ENCODE measurements at regions not wholly inside any gene's neighbourhood (a gene's known extent, or its start where the extent isn't known, plus 50 kb on each side); places are given as distances from the start of the nearest gene placed in this dataset.

DNA sequence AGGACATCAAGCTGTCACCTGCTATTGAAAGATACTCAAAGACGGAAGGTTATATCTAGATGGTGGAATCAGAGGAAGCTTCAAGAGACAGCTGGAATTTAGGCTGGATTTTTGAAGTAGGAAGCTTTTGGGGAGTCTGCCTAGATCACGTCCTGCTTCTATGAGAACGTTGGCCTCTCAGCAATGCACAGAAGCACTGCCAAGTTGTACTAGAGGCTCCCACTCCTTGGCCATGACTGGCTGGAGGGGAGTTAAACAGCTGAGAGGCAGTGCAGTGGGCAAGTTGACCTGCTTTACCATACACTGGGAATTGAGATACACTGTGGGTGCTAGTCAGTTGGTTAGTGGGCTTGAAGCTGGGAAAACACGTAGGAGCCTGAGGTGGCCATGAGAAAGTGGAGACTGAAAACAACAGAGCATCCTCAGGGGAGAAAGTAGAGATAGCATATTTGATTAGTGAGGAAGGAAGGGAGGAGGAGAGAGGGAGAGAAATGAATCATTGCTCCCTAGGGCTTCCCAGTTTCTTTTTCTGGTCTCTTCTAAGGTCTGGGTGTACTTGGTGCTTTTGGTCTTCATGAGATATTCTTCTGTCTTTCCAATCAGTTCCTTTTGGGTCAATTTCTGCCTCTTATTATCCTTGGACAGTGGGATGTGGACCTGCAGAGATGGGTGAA is 110.8 kb downstream of the EMP1 start:
- POLR2A ChIA-PET = interaction anchor here (0.8 kb wide), 1 partner anchor 7 kb away, joined by 3 read pairs; no protein-coding TSS in a partner anchor
- no peak for DNase-seq (ENCODE audit: extremely low spot score)
- TF ChIP-seq TARDBP (IDR thresholded peaks at IDR 0.05) (no peak), ELF4 (IDR thresholded peaks at IDR 0.05) (no peak), FOXK2 (IDR thresholded peaks at IDR 0.05) (no peak), FOXA1 (IDR thresholded peaks at IDR 0.05) (no peak), ARNT (IDR thresholded peaks at IDR 0.05) (no peak), BHLHE40 (IDR thresholded peaks at IDR 0.05; ENCODE audit: borderline replicate concordance) (no peak), FOXM1 (IDR thresholded peaks at IDR 0.05; ENCODE audit: borderline replicate concordance) (no peak), HDGF (IDR thresholded peaks at IDR 0.05; ENCODE audit: borderline replicate concordance) (no peak), ZNF384 (IDR thresholded peaks at IDR 0.05) (no peak), SP1 (IDR thresholded peaks at IDR 0.05) (no peak), CTBP1 (IDR thresholded peaks at IDR 0.05; ENCODE audit: borderline replicate concordance) (no peak), NFRKB (IDR thresholded peaks at IDR 0.05) (no peak), L3MBTL2 (conservative IDR thresholded peaks at IDR 0.05) (no peak), SUZ12 (IDR thresholded peaks at IDR 0.05) (no peak), LEF1 (IDR thresholded peaks at IDR 0.05; ENCODE audit: borderline replicate concordance) (no peak)
- TF ChIP-seq, protein P1, sequence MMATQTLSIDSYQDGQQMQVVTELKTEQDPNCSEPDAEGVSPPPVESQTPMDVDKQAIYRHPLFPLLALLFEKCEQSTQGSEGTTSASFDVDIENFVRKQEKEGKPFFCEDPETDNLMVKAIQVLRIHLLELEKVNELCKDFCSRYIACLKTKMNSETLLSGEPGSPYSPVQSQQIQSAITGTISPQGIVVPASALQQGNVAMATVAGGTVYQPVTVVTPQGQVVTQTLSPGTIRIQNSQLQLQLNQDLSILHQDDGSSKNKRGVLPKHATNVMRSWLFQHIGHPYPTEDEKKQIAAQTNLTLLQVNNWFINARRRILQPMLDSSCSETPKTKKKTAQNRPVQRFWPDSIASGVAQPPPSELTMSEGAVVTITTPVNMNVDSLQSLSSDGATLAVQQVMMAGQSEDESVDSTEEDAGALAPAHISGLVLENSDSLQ (IDR thresholded peaks at IDR 0.05) = no peak
- CTCF ChIA-PET = interaction anchor here (1.0 to 1.1 kb wide), 2 partner anchors 55 to 227 kb away, joined by 3 read pairs; no protein-coding TSS in a partner anchor

- POLR2A ChIA-PET = interaction anchor here (0.8 kb wide), 1 partner anchor 36 kb away, joined by 3 read pairs; no protein-coding TSS in a partner anchor
- no peak for DNase-seq (ENCODE audit: extremely low spot score)
- CTCF ChIA-PET = interaction anchor here (1.4 kb wide), 1 partner anchor 9 kb away, joined by 3 read pairs; no protein-coding TSS in a partner anchor
- TF ChIP-seq FOXK2 (IDR thresholded peaks at IDR 0.05) (no peak), CTBP1 (IDR thresholded peaks at IDR 0.05; ENCODE audit: borderline replicate concordance) (no peak), SP1 (IDR thresholded peaks at IDR 0.05) (no peak), FOXA1 (IDR thresholded peaks at IDR 0.05) (no peak), ELF4 (IDR thresholded peaks at IDR 0.05) (no peak), L3MBTL2 (conservative IDR thresholded peaks at IDR 0.05) (no peak), NFRKB (IDR thresholded peaks at IDR 0.05) (no peak), BHLHE40 (IDR thresholded peaks at IDR 0.05; ENCODE audit: borderline replicate concordance) (no peak), SUZ12 (IDR thresholded peaks at IDR 0.05) (no peak)
These were observed 108.4 kb downstream of the EMP1 start for GRCh38 chr12:13304924-13305323.

GRCh38 chr12:13299457-13299856 is 102.9 kb downstream of the EMP1 start:
- ChIA-PET CTCF (interaction anchor here (1.3 kb wide), 1 partner anchor 44 kb away, joined by 4 read pairs; no protein-coding TSS in a partner anchor), POLR2A (no interaction called here)
- TF ChIP-seq SUZ12 (IDR thresholded peaks at IDR 0.05) (no peak), L3MBTL2 (conservative IDR thresholded peaks at IDR 0.05) (no peak), ZNF384 (IDR thresholded peaks at IDR 0.05) (no peak), TARDBP (IDR thresholded peaks at IDR 0.05) (no peak), SP1 (IDR thresholded peaks at IDR 0.05) (no peak), NFRKB (IDR thresholded peaks at IDR 0.05) (no peak), FOXK2 (IDR thresholded peaks at IDR 0.05) (no peak), HDGF (IDR thresholded peaks at IDR 0.05; ENCODE audit: borderline replicate concordance) (no peak), BHLHE40 (IDR thresholded peaks at IDR 0.05; ENCODE audit: borderline replicate concordance) (no peak), FOXA1 (IDR thresholded peaks at IDR 0.05) (no peak), FOXM1 (IDR thresholded peaks at IDR 0.05; ENCODE audit: borderline replicate concordance) (no peak), ARNT (IDR thresholded peaks at IDR 0.05) (no peak), LEF1 (IDR thresholded peaks at IDR 0.05; ENCODE audit: borderline replicate concordance) (no peak), ELF4 (IDR thresholded peaks at IDR 0.05) (no peak), CTBP1 (IDR thresholded peaks at IDR 0.05; ENCODE audit: borderline replicate concordance) (no peak)
- TF ChIP-seq, protein P1 (IDR thresholded peaks at IDR 0.05) = no peak
- DNase-seq (ENCODE audit: extremely low spot score) = no peak

DNA sequence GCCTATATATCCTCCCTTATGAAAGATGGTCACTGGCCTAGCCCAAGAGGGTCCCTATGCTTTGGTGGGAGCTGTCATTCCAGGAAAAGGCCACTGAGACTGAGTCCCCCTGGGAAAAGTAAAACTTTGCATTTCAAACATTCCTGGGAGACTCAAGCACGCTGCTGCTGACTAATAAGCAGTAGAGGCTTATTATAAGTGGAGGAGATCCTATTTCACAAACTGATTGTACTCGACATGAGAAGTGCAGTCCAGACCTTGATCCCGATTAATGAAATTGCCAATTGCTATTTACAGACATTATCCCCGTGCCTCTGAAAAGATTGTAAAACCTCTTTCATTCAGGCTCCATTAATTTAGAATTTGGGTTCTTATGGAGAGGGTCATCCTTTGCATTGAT is 96.6 kb downstream of the EMP1 start:
- DNase-seq (ENCODE audit: extremely low spot score) = no peak
- ChIA-PET CTCF (no interaction called here), POLR2A (no interaction called here)
- TF ChIP-seq ZNF384 (IDR thresholded peaks at IDR 0.05) (no peak), CTBP1 (IDR thresholded peaks at IDR 0.05; ENCODE audit: borderline replicate concordance) (no peak), ARNT (IDR thresholded peaks at IDR 0.05) (no peak), L3MBTL2 (conservative IDR thresholded peaks at IDR 0.05) (no peak), FOXK2 (IDR thresholded peaks at IDR 0.05) (no peak), SP1 (IDR thresholded peaks at IDR 0.05) (no peak), SUZ12 (IDR thresholded peaks at IDR 0.05) (no peak), FOXA1 (IDR thresholded peaks at IDR 0.05) (no peak), HDGF (IDR thresholded peaks at IDR 0.05; ENCODE audit: borderline replicate concordance) (no peak)

- DNase-seq (ENCODE audit: extremely low spot score) = no peak
- CTCF ChIA-PET = no interaction called here
- POLR2A ChIA-PET = no interaction called here
These were observed 93.2 kb downstream of the EMP1 start for GRCh38 chr12:13289653-13290289.

More at GRCh38 chr12:13289653-13290289, 93.2 kb downstream of the EMP1 start:
- TF ChIP-seq SP1 (IDR thresholded peaks at IDR 0.05) (no peak), BHLHE40 (IDR thresholded peaks at IDR 0.05; ENCODE audit: borderline replicate concordance) (no peak), FOXK2 (IDR thresholded peaks at IDR 0.05) (no peak), ZNF384 (IDR thresholded peaks at IDR 0.05) (no peak), HDGF (IDR thresholded peaks at IDR 0.05; ENCODE audit: borderline replicate concordance) (no peak), CTBP1 (IDR thresholded peaks at IDR 0.05; ENCODE audit: borderline replicate concordance) (no peak), FOXA1 (IDR thresholded peaks at IDR 0.05) (no peak), SUZ12 (IDR thresholded peaks at IDR 0.05) (no peak), TARDBP (IDR thresholded peaks at IDR 0.05) (no peak), ELF4 (IDR thresholded peaks at IDR 0.05) (no peak)
- TF ChIP-seq, protein P1 (IDR thresholded peaks at IDR 0.05) = no peak

All from HEK293T (cell line).